HG03469 (cell line): ENCODE measurements at regions not wholly inside any gene's neighbourhood (a gene's known extent, or its start where the extent isn't known, plus 50 kb on each side); places are given as distances from the start of the nearest gene placed in this dataset.
"Not testable (repeated sequence)": the region's sequence is repeated elsewhere in the genome, so short reads cannot be mapped to it uniquely, and the experiment has no call there.

Experiments used
- ATAC-seq: cut with Tn5 transposase; IDR thresholded peaks from one replicate; pipeline ENCODE4 v1.9.1; 2021; ENCODE audit warnings: mild to moderate bottlenecking, moderate library complexity, moderate number of reproducible peaks; ENCODE audit not compliant: unreplicated experiment

- no peak for ATAC-seq
Observed at GRCh38 chr9:21533597-21533996, 51.5 kb upstream of the IFNE start.

- no peak for ATAC-seq
Observed at GRCh38 chr9:21535396-21535795, 53.3 kb upstream of the IFNE start.

GRCh38 chr9:21542787-21543186 is 60.7 kb upstream of the IFNE start:
- no peak for ATAC-seq

- ATAC-seq, result no peak
Observed at GRCh38 chr9:21543187-21543586, 61.1 kb upstream of the IFNE start.

- not testable (repeated sequence) for ATAC-seq
Observed at GRCh38 chr9:21543816-21544215, 61.7 kb upstream of the IFNE start.

- ATAC-seq, result no peak
Observed at GRCh38 chr9:21546949-21547348, 64.8 kb upstream of the IFNE start.

GRCh38 chr9:21549251-21549765 is 67.2 kb upstream of the IFNE start:
- ATAC-seq, result no peak

GRCh38 chr9:21549890-21550289 is 67.8 kb upstream of the IFNE start:
- ATAC-seq, result no peak

GRCh38 chr9:21550392-21550791 is 68.3 kb upstream of the IFNE start:
- ATAC-seq, result no peak

GRCh38 chr9:21551401-21551800 is 69.3 kb upstream of the IFNE start:
- no peak for ATAC-seq

- ATAC-seq, result no peak
Observed at GRCh38 chr9:21552244-21553170, 70.4 kb upstream of the IFNE start.

GRCh38 chr9:21553441-21553840 is 71.3 kb upstream of the IFNE start:
- ATAC-seq, result no peak

- no peak for ATAC-seq
Observed at GRCh38 chr9:21554813-21555212, 72.7 kb upstream of the IFNE start.

GRCh38 chr9:21555911-21556310 is 73.8 kb upstream of the IFNE start:
- ATAC-seq, result no peak

GRCh38 chr9:21556581-21557427 is 74.7 kb upstream of the IFNE start:
- no peak for ATAC-seq

GRCh38 chr9:21557428-21557768 is 75.3 kb upstream of the IFNE start:
- ATAC-seq, result no peak

- ATAC-seq, result no peak
Observed at GRCh38 chr9:21558079-21558478, 76.0 kb upstream of the IFNE start.

GRCh38 chr9:21558615-21559401 is 76.7 kb upstream of the IFNE start:
- no peak for ATAC-seq

- ATAC-seq, result no peak
Observed at GRCh38 chr9:21559402-21560280, 77.5 kb upstream of the IFNE start.

- ATAC-seq, result no peak
Observed at GRCh38 chr9:21560281-21560745, 78.2 kb upstream of the IFNE start.
